ENCODE measurements at regions not wholly inside any gene's neighbourhood (a gene's known extent, or its start where the extent isn't known, plus 50 kb on each side); places are given as distances from the start of the nearest gene placed in this dataset.

GRCh38 chr21:27275294-27275927 lies 308.5 kb upstream of the ADAMTS5 start:
- DNase-seq: peak in 1 of 3 donors; percentile 71

- DNase-seq: peak in 1 of 3 donors; percentile 71
These were observed 302.8 kb upstream of the ADAMTS5 start for GRCh38 chr21:27269644-27270043.

- no peak for DNase-seq
These were observed 301.4 kb upstream of the ADAMTS5 start for GRCh38 chr21:27268290-27268689.

DNA sequence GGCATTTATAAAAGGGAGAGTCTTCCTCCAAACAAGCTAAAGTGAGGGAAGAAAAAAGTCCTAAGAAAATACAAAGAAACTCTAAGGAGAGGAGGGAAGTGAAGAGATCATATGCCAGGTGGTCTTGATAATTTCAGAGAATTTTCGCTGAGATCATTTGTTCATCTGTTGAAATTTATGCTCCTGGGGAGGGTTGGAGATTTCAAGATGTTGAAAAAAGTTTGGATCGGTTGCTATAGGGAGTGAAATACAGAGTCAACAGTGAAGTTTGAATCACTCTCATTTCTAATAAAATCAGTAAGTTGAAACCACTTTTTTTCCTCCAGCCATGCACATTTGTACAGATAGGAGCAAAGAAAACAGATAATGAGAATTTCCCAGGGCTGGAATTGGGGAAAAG lies 299.1 kb upstream of the ADAMTS5 start:
- peak in 2 of 3 donors; percentile 63 to 81 for DNase-seq

DNA sequence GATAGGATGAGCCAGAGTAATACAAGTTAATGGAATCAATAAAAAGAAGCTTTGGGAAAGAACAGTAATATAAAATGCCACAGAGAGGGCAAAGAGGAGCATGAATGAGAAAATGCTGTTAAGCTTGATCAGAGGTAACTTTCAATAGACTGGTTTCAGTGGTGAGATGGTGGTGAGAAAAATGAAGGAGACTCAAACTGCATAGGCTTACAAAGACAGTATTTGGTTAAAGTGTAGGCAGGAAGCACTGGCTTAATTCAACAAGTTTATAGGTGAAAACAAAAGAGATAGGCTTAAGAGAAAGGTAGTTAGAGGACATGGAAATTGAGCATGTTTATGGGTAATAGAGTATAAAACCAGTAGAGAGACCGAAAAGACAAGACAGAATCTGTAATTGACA lies 298.6 kb upstream of the ADAMTS5 start:
- DNase-seq: no peak

GRCh38 chr21:27261676-27262075 lies 294.8 kb upstream of the ADAMTS5 start:
- DNase-seq: no peak

DNA sequence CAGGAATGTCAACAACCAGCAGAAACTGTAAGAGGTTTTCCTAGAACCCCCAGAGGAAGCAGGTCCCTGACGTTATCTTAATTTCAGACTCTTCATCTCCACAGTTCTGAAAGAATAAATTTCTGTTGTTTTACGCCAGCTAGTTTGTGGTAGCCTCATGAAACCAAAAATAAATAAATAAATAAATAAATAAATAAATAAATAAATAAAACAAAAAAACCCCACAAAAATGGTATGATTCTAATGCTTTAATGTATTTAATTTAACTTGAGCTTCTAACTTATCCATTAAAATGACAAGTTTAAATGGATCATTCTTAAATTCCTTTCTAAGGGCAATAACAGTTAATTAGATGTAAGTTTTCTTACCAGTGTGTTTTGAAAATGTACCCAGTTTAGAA lies 293.8 kb upstream of the ADAMTS5 start:
- DNase-seq: no peak

DNA sequence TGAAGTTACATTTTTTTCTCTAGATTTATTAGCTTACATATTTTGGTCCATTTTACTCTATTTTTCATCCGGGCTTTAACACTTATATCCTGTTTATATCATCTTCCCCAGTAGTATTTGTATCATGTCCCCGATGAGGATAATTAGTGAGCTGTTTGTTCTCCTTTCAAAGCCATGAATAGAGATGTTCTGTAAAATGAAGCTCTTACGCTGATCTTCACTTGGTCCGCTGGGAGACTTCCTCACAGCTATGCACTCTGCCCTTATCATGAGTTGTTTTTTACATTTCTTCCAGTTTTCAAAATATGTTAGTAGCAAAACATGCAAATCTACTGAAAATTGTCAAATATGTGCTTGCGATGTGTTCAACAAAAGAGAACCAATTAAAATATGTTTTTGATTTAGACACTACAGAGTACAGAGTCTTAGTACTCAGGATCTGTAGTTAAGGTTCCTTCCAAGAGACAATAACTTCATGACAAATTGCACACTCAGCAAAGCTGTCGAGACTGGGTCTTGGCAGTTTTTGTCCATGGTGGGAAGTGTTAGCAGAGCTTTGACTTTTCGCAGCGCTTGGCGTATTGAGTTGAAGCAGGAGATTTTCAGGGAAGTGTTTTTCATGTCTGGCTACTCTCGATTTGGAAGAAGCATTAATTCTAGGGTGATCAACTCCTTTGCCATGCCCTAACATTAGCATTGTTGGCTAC lies 292.0 kb upstream of the ADAMTS5 start:
- DNase-seq: peak in 1 of 3 donors; percentile 57

GRCh38 chr21:27257908-27258556 lies 291.1 kb upstream of the ADAMTS5 start:
- DNase-seq: peak in 2 of 3 donors; percentile 47 to 52

- no peak for DNase-seq
These were observed 290.3 kb upstream of the ADAMTS5 start for GRCh38 chr21:27257226-27257625.

GRCh38 chr21:27251752-27252151 lies 284.9 kb upstream of the ADAMTS5 start:
- DNase-seq: no peak

DNA sequence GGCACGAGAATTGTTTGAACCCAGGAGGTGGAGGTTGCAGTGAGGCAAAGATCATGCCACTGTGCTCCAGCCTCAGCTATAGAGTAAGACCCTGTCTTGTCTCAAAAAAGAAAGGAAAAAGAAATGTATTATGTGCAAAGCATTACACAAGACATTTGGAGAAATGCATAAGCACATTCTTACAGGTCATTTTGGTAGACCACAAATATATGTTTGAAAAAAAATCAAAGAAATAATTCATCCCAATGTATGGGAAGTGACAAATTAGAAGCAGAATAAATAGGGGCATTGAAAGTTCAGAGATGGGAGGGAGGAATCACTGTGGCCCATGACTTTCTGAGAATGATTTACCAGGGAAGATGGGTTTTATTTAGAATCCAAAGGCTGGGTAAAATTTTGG lies 283.5 kb upstream of the ADAMTS5 start:
- DNase-seq: peak in 1 of 3 donors; percentile 45

- no peak for DNase-seq
These were observed 281.9 kb upstream of the ADAMTS5 start for GRCh38 chr21:27248814-27249213.

DNA sequence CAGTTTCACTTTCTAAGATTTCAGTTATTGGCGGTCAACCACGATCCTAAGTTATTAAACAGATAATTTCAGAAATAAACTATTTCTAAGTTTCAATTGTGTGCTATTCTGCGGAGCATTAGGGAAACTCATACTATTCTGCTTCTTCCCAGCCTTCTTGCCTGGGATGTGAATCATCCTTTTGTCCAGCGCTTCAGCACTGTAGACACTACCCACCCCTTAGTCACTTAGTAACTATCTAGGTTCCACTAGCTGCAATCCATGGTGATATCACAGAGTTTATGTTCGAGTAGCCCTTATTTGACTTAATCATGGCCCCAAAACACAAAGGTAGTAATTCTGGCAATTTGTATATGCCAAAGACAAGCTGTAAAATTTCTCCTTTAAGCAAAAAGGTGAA lies 279.9 kb upstream of the ADAMTS5 start:
- DNase-seq: no peak

DNA sequence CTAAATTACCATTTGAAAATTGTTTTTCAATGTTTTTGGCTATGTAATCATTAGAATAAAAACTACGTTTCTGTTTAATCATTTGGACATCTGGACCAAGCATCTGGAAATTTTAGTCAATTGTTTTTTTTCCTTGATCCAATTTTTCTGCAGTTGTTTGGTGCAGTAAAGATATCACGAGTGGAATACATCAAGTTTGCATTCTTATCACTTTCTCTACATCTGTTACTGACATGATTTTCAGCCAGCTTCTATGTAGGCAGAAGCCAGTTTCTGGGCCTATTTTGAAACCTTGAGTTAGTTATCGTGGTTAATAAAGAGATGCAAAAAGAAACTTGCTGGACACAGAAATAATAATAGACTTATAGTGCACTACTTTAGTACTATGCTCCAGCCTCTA lies 277.9 kb upstream of the ADAMTS5 start:
- no peak for DNase-seq

- DNase-seq: no peak
These were observed 277.5 kb upstream of the ADAMTS5 start for GRCh38 chr21:27244352-27244751.

DNA sequence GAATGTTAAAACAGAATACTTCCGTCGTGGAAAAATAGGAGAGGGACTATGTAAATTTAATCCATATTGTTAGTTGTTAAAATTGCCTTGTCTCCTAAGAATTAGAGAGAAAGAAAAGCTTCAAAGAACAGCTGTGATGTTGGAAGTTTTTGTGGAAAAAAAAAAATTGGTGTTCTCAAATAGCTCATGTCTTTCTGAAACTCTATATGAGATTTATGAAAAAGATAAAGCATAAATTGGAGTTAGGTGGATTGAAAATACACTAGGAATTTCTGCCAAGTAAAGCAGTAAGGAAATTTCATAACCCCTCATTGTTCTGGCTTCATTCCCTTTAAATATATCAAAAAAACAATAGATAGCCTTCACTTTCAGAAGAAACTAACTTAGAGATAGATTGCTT lies 274.0 kb upstream of the ADAMTS5 start:
- DNase-seq: peak; percentile 63 to 87 (median 82)

- peak in 1 of 3 donors; percentile 69 for DNase-seq
These were observed 266.7 kb upstream of the ADAMTS5 start for GRCh38 chr21:27233514-27234115.

GRCh38 chr21:27225940-27226339 lies 259.1 kb upstream of the ADAMTS5 start:
- DNase-seq: no peak

DNA sequence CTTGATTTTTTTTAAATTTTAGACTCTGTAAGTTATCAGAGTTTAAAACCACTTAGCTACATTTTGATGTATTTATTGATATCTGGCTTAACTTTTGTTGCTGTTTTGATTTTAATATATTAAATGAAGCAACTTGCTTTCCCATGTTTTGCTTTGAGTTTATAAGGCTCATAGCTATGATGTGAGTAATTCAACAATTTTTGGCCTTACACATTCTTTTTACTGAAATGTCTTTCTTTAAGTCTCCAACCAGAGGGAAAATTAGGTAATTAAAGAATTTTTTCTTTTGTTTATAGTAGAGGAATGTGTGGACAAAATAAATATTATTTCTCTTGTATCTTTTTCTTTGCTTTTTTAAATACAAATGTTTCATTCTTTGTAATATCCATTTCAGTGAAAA lies 258.3 kb upstream of the ADAMTS5 start:
- no peak for DNase-seq

DNA sequence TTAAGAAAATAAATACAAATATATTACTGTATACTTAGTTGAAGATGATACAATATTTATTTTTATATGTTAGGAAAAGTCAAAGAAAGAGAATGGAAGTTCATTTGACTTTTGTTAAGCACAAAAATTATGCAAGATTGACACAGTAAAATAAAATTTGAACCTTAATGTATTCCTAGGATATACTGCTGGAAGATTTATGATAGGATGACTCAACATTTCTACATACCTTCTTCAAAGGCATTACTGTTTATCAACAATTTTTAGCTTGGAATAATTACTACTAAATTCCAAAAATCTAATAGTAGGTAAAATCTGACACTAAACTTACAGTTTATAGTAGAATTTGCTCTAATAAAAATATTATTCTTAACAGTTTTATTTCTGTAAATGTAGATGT lies 257.3 kb upstream of the ADAMTS5 start:
- DNase-seq: no peak

- no peak for DNase-seq
These were observed 254.2 kb upstream of the ADAMTS5 start for GRCh38 chr21:27221077-27221476.

- no peak for DNase-seq
These were observed 253.5 kb upstream of the ADAMTS5 start for GRCh38 chr21:27220416-27220815.
